Neutrophil (primary cell): ENCODE measurements at regions not wholly inside any gene's neighbourhood (a gene's known extent, or its start where the extent isn't known, plus 50 kb on each side); places are given as distances from the start of the nearest gene placed in this dataset.
"Not testable (repeated sequence)": the region's sequence is repeated elsewhere in the genome, so short reads cannot be mapped to it uniquely, and the experiment has no call there.

ENCODE experiments used
- H3K27ac ChIP-seq: fragments of 200-600 bp; sonication (generic); 2 replicates; pipeline ENCODE4 v1.5.1; 2016; ENCODE audit warnings: mild to moderate bottlenecking, moderate library complexity
- H3K27me3 ChIP-seq: fragments of 200-600 bp; sonication (generic); 2 replicates; pipeline ENCODE4 v1.6.0; 2016; ENCODE audit warnings: mild to moderate bottlenecking
- H3K36me3 ChIP-seq: fragments of 200-600 bp; sonication (generic); 2 replicates; pipeline ENCODE4 v1.5.1; 2017
- H3K4me1 ChIP-seq, 2 experiments: fragments of 200-600 bp in 1 of 2; sonication (generic) in 1 of 2; 1 replicate in 1 of 2; 2 replicates in 1 of 2; pipeline versions ENCODE4 v1.5.1 to v1.6.1; 2013 to 2016; ENCODE audit warnings: low read depth in 1 of 2, low read length in 1 of 2, mild to moderate bottlenecking in 1 of 2, moderate library complexity in 1 of 2; ENCODE audit not compliant: control insufficient read depth in 1 of 2, insufficient read depth in 1 of 2
- H3K4me3 ChIP-seq, 2 experiments: fragments of 200-600 bp in 1 of 2; sonication (generic) in 1 of 2; 1 replicate in 1 of 2; 2 replicates in 1 of 2; pipeline ENCODE4 v1.5.1; 2013 to 2016; ENCODE audit warnings: low read depth in 1 of 2, low read length in 1 of 2, mild to moderate bottlenecking in 1 of 2, moderate library complexity in 1 of 2
- H3K9me3 ChIP-seq: fragments of 200-600 bp; sonication (generic); 2 replicates; pipeline ENCODE4 v1.5.1; 2016
- TF ChIP-seq, protein P1 (sequence below): fragments of 200-600 bp; sonication (generic); IDR thresholded peaks from 2 replicates; pipeline ENCODE4 v1.5.1; 2016; ENCODE audit warnings: antibody characterized with exemption

DNA sequence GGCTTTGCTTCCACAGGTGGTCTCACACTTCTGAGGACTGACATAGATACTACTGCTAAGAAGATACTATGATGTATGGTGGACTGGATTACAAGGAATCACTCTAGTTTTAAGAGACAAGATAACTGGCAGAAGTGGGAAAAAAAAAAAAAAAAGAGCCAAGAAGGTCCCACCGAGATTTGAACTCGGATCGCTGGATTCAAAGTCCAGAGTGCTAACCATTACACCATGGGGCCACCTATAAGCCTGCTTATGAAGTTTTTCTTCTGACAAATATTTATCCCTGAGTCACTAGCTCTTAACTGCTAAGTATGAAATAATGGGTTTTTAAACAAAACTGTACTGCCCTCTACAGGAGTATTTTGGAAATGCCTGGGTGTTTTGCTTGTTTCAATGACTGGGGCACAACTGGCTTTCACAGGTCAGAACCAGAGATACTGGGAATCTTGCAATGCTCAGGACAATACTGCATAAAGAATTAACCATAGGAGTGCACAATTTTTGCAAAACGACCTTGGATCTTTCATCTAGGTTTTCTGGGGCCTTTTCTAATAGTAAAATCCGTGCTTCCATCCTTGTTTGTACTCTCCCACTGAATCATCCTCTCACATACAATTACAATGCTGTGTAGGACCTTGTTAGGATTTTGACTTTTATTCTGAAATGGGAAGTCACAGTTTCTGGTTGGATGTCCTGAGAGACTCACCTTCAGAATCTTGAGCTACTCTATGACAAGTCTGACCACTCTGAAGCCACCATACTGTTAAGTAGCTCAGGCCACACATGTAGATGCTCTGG lies 116.3 kb downstream of the OR2B2 start:
- TF ChIP-seq, protein P1, sequence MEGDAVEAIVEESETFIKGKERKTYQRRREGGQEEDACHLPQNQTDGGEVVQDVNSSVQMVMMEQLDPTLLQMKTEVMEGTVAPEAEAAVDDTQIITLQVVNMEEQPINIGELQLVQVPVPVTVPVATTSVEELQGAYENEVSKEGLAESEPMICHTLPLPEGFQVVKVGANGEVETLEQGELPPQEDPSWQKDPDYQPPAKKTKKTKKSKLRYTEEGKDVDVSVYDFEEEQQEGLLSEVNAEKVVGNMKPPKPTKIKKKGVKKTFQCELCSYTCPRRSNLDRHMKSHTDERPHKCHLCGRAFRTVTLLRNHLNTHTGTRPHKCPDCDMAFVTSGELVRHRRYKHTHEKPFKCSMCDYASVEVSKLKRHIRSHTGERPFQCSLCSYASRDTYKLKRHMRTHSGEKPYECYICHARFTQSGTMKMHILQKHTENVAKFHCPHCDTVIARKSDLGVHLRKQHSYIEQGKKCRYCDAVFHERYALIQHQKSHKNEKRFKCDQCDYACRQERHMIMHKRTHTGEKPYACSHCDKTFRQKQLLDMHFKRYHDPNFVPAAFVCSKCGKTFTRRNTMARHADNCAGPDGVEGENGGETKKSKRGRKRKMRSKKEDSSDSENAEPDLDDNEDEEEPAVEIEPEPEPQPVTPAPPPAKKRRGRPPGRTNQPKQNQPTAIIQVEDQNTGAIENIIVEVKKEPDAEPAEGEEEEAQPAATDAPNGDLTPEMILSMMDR = peak; percentile 80

DNA sequence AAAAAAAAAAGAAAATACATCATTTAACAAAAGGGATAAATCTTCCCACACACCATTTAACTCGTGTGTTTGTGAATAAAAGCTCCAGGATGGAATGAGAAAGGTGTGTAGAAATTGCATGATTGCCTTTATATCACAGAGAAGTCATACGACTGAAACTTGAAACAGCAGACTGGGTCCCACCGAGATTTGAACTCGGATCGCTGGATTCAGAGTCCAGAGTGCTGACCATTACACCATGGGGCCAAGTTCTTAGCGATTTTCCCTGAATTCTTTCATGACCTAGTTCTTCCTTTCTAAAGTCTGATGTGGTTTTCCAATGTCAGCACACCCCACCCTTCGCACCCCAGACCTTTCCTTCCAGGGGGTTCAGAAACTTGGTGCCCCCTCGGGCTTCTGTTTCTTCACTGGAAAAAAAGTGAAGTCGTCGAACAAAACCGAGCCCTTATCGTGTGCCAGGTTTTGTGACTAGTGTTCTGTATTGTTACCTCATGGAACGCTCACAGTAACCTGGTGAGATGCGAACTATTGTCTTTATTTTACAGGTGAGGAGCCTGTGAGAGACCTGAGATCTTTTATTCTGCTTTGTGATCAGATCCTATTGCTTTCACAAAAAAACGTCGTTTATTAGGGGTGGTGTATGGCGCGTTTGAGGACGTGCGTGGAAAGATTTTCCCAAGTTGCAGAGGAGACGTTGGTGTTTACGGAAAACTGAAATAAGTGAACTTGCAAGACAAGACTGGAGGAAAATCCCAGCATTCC lies 120.8 kb downstream of the OR2B2 start:
- H3K27me3 ChIP-seq = peaks cover 63% of the 10 kb centered on the region
- H3K4me1 ChIP-seq = peaks cover 17 to 18% of the 10 kb centered on the region in 2 experiments
- H3K9me3 ChIP-seq = no peaks in the 10 kb centered on the region
- peak overlapping the region; percentile 22 to 36 for H3K4me3 ChIP-seq
- H3K36me3 ChIP-seq = no peaks in the 10 kb centered on the region
- TF ChIP-seq, protein P1 = no peak
- H3K27ac ChIP-seq = no peak overlapping the region

More for the DNA sequence above, 116.3 kb downstream of the OR2B2 start:
- Histone ChIP-seq H3K4me3 (no peak overlapping the region), H3K36me3 (no peaks in the 10 kb centered on the region), H3K9me3 (no peaks in the 10 kb centered on the region), H3K27me3 (peaks cover 40% of the 10 kb centered on the region), H3K27ac (no peak overlapping the region), H3K4me1 (peaks cover 17 to 18% of the 10 kb centered on the region in 2 experiments)

- not testable (repeated sequence) for H3K36me3 ChIP-seq, H3K27ac ChIP-seq
- peaks cover 68% of the 10 kb centered on the region for H3K27me3 ChIP-seq
Measured at GRCh38 chr6:27788376-27788775, 123.8 kb downstream of the OR2B2 start.

DNA sequence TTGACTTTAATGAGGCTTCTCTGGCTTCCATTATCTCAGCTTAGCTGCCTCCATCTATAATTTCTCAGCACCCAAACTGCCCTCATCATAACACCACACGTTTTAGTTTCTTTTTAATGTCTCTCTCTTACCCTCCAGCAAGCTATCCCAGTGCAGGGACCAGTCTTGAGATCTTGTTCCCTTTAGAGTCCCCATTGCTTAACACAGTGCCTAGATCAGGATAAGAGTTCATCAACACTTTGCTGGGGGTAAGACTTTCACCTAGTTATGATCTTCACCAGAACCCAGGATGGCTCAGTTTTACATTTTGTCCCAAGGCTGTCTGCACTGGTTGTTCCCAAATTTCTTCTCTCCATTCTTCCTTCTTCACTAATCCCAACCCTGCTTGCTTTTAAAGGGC lies 126.1 kb downstream of the OR2B2 start:
- Histone ChIP-seq H3K4me1 (no peaks in the 10 kb centered on the region), H3K9me3 (no peaks in the 10 kb centered on the region), H3K27ac (no peak overlapping the region), H3K4me3 (no peak overlapping the region), H3K27me3 (peaks cover 45% of the 10 kb centered on the region), H3K36me3 (no peaks in the 10 kb centered on the region)
- TF ChIP-seq, protein P1 = no peak

More at GRCh38 chr6:27788376-27788775, 123.8 kb downstream of the OR2B2 start:
- H3K9me3 ChIP-seq, H3K4me3 ChIP-seq: not testable (repeated sequence)
- peaks cover 17 to 18% of the 10 kb centered on the region in 2 experiments for H3K4me1 ChIP-seq

DNA sequence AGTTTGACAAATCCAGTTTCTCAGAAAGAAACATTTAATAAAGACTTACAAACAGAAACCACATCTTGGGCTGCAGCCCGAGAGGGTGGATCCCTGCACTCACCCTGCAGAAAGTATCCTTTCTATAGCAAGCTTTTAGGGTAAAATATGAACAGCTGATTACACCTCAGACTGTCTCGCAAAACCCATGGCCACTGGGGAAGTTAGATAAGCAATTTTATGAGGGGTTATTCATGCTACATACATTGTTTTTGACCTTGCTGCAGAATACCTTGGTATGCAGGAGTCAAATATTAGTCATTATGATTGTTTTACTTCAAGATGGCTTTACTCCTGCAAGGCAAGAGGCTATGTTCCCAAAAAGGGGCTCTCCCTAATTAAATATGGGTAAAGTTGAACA lies 126.9 kb downstream of the OR2B2 start:
- Histone ChIP-seq H3K36me3 (no peaks in the 10 kb centered on the region), H3K27ac (no peak overlapping the region), H3K9me3 (no peaks in the 10 kb centered on the region), H3K4me1 (no peaks in the 10 kb centered on the region), H3K27me3 (peaks cover 40% of the 10 kb centered on the region), H3K4me3 (no peak overlapping the region)
- TF ChIP-seq, protein P1 = no peak

- no peaks in the 10 kb centered on the region for H3K36me3 ChIP-seq
- no peaks in the 10 kb centered on the region for H3K4me1 ChIP-seq
- H3K4me3 ChIP-seq = no peak overlapping the region
- no peak overlapping the region for H3K27ac ChIP-seq
- TF ChIP-seq, protein P1 = no peak
- no peaks in the 10 kb centered on the region for H3K9me3 ChIP-seq
- H3K27me3 ChIP-seq = peaks cover 49% of the 10 kb centered on the region
Measured at GRCh38 chr6:27782748-27783147, 129.4 kb downstream of the OR2B2 start.
